ENCODE measurements at regions not wholly inside any gene's neighbourhood (a gene's known extent, or its start where the extent isn't known, plus 50 kb on each side); places are given as distances from the start of the nearest gene placed in this dataset.

DNA sequence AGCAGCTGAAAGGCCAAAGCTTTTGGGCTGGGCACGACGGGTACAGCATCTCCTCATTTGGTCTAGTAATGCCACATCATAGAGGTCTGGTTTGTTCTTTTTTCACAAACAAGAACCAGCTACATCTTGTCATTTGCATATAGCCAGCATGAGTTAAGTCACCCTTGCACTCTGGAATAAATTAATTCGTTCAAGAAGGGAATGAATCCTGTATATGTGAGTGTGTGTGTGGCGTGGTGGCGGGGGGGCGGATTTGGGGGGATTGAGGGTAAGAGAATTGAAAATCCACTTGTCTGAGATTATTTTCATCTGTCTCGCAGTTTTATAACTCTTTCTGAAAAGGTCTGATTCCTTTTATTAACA lies 380.0 kb upstream of the CAMK1G start:
- peaks cover 6% of the 10 kb centered on the region for H3K27me3 Mint-ChIP-seq (ENCODE audit: insufficient read depth, low read depth, poor library complexity)
- H3K36me3 ChIP-seq (ENCODE audit: insufficient read depth): no peaks in the 10 kb centered on the region
- TF ChIP-seq NANOG (IDR thresholded peaks at IDR 0.05; ENCODE audit: borderline replicate concordance): no peak
- TF ChIP-seq STAT1 (IDR thresholded peaks at IDR 0.05; ENCODE audit: unreplicated experiment): no peak
- TF ChIP-seq, protein P1, sequence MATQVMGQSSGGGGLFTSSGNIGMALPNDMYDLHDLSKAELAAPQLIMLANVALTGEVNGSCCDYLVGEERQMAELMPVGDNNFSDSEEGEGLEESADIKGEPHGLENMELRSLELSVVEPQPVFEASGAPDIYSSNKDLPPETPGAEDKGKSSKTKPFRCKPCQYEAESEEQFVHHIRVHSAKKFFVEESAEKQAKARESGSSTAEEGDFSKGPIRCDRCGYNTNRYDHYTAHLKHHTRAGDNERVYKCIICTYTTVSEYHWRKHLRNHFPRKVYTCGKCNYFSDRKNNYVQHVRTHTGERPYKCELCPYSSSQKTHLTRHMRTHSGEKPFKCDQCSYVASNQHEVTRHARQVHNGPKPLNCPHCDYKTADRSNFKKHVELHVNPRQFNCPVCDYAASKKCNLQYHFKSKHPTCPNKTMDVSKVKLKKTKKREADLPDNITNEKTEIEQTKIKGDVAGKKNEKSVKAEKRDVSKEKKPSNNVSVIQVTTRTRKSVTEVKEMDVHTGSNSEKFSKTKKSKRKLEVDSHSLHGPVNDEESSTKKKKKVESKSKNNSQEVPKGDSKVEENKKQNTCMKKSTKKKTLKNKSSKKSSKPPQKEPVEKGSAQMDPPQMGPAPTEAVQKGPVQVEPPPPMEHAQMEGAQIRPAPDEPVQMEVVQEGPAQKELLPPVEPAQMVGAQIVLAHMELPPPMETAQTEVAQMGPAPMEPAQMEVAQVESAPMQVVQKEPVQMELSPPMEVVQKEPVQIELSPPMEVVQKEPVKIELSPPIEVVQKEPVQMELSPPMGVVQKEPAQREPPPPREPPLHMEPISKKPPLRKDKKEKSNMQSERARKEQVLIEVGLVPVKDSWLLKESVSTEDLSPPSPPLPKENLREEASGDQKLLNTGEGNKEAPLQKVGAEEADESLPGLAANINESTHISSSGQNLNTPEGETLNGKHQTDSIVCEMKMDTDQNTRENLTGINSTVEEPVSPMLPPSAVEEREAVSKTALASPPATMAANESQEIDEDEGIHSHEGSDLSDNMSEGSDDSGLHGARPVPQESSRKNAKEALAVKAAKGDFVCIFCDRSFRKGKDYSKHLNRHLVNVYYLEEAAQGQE (IDR thresholded peaks at IDR 0.05; ENCODE audit: unreplicated experiment): no peak
- TF ChIP-seq, protein P2, sequence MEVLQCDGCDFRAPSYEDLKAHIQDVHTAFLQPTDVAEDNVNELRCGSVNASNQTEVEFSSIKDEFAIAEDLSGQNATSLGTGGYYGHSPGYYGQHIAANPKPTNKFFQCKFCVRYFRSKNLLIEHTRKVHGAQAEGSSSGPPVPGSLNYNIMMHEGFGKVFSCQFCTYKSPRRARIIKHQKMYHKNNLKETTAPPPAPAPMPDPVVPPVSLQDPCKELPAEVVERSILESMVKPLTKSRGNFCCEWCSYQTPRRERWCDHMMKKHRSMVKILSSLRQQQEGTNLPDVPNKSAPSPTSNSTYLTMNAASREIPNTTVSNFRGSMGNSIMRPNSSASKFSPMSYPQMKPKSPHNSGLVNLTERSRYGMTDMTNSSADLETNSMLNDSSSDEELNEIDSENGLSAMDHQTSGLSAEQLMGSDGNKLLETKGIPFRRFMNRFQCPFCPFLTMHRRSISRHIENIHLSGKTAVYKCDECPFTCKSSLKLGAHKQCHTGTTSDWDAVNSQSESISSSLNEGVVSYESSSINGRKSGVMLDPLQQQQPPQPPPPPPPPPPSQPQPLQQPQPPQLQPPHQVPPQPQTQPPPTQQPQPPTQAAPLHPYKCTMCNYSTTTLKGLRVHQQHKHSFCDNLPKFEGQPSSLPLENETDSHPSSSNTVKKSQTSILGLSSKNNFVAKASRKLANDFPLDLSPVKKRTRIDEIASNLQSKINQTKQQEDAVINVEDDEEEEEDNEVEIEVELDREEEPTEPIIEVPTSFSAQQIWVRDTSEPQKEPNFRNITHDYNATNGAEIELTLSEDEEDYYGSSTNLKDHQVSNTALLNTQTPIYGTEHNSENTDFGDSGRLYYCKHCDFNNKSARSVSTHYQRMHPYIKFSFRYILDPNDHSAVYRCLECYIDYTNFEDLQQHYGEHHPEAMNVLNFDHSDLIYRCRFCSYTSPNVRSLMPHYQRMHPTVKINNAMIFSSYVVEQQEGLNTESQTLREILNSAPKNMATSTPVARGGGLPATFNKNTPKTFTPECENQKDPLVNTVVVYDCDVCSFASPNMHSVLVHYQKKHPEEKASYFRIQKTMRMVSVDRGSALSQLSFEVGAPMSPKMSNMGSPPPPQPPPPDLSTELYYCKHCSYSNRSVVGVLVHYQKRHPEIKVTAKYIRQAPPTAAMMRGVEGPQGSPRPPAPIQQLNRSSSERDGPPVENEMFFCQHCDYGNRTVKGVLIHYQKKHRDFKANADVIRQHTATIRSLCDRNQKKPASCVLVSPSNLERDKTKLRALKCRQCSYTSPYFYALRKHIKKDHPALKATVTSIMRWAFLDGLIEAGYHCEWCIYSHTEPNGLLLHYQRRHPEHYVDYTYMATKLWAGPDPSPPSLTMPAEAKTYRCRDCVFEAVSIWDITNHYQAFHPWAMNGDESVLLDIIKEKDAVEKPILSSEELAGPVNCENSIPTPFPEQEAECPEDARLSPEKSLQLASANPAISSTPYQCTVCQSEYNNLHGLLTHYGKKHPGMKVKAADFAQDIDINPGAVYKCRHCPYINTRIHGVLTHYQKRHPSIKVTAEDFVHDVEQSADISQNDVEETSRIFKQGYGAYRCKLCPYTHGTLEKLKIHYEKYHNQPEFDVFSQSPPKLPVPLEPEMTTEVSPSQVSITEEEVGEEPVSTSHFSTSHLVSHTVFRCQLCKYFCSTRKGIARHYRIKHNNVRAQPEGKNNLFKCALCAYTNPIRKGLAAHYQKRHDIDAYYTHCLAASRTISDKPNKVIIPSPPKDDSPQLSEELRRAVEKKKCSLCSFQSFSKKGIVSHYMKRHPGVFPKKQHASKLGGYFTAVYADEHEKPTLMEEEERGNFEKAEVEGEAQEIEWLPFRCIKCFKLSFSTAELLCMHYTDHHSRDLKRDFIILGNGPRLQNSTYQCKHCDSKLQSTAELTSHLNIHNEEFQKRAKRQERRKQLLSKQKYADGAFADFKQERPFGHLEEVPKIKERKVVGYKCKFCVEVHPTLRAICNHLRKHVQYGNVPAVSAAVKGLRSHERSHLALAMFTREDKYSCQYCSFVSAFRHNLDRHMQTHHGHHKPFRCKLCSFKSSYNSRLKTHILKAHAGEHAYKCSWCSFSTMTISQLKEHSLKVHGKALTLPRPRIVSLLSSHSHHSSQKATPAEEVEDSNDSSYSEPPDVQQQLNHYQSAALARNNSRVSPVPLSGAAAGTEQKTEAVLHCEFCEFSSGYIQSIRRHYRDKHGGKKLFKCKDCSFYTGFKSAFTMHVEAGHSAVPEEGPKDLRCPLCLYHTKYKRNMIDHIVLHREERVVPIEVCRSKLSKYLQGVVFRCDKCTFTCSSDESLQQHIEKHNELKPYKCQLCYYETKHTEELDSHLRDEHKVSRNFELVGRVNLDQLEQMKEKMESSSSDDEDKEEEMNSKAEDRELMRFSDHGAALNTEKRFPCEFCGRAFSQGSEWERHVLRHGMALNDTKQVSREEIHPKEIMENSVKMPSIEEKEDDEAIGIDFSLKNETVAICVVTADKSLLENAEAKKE (CRISPR knock-in tag; IDR thresholded peaks at IDR 0.05): no peak
- no peak for TF ChIP-seq EZH2phosphoT487 (IDR thresholded peaks at IDR 0.05; ENCODE audit: unreplicated experiment)
- TF ChIP-seq ZNF114 (CRISPR knock-in tag; IDR thresholded peaks at IDR 0.05): no peak
- no peaks in the 10 kb centered on the region for H3K9me3 Mint-ChIP-seq
- ATAC-seq (no peak), DNase-seq (ENCODE audit: low spot score) (no peak)
- H3K27me3 ChIP-seq (ENCODE audit: insufficient read depth): peaks cover 7% of the 10 kb centered on the region; the same call in 1 of the 2 replicates
- no peak overlapping the region for H3K27ac Mint-ChIP-seq
- H3K79me2 ChIP-seq (replicated peaks; ENCODE audit: insufficient read depth): no peaks in the 10 kb centered on the region
- no peaks in the 10 kb centered on the region for H3F3A ChIP-seq (replicated peaks; ENCODE audit: low read depth)
- peaks cover 31% of the 10 kb centered on the region for H3K4me1 ChIP-seq (ENCODE audit: insufficient read depth)
- H3K4me3 Mint-ChIP-seq: no peak overlapping the region
- no peaks in the 10 kb centered on the region for H4K20me1 ChIP-seq (replicated peaks; ENCODE audit: insufficient read depth)
- H3K4me3 ChIP-seq: no peak overlapping the region
- peaks cover 40% of the 10 kb centered on the region for H3K4me1 Mint-ChIP-seq
- no peaks in the 10 kb centered on the region for H3K36me3 Mint-ChIP-seq (ENCODE audit: low read depth)
- no peak overlapping the region for H2AFZ ChIP-seq
- H3K9me2 ChIP-seq (ENCODE audit: insufficient read depth): no peaks in the 10 kb centered on the region
- no peak overlapping the region for H3K4me2 ChIP-seq
- no peak overlapping the region for H3K27ac ChIP-seq (ENCODE audit: low read depth)

Measured in GM23338 (cell line).